HCT116 (cell line): ENCODE measurements at regions not wholly inside any gene's neighbourhood (a gene's known extent, or its start where the extent isn't known, plus 50 kb on each side); places are given as distances from the start of the nearest gene placed in this dataset.

Experiments used
- ATAC-seq: fragments of 200-7000 bp; cut with Tn5 transposase; 2 replicates; pipeline ENCODE4 v1.9.1; 2020; ENCODE audit warnings: mild to moderate bottlenecking, moderate library complexity
- BruUV-seq: library from RNA; stranded (reverse); fragments of 400-500 nt; replicated peaks from 2 replicates; lab custom pipeline; 2021; lab: Mats Ljungman, UMichigan
- CTCF ChIA-PET: fragments of 300-600 bp; sonication (Branson Sonifier 250); formaldehyde crosslinking; loops from one replicate; lab custom pipeline; 2021; ENCODE audit warnings: antibody characterized with exemption; lab: Charles Lee
- POLR2A ChIA-PET: fragments of 300-600, 350-600 bp; sonication (Branson Sonifier 250); formaldehyde crosslinking; loops from one replicate; lab custom pipeline; 2021; ENCODE audit warnings: antibody characterized with exemption; lab: Charles Lee
- RAD21 ChIA-PET, 2 experiments: fragments of 300-600 bp; sonication (Branson Sonifier 250); formaldehyde crosslinking; loops; one replicate each; lab custom pipeline; 2023; ENCODE audit warnings: low total read pairs in 2 of 2; ENCODE audit not compliant: uncharacterized antibody in 2 of 2, unreplicated experiment in 2 of 2, low non-redundant PET in 1 of 2; lab: Charles Lee
- DNase-seq: peaks from one replicate; pipeline ENCODE4 v3.0.0-alpha.2; 2010; ENCODE audit warnings: low read depth, low spot score
- H2AFZ ChIP-seq: fragments of 200-600 bp; shearing (Covaris generic), sonication (generic); 2 replicates; pipeline ENCODE4 v1.6.1; 2017; ENCODE audit warnings: low read depth, mixed run types, mixed read lengths, antibody characterized with exemption, low read length; ENCODE audit not compliant: poor library complexity, severe bottlenecking
- H3K27ac ChIP-seq: 2 replicates; pipeline ENCODE4 v1.5.1; 2012; ENCODE audit warnings: low read depth, low read length
- H3K27me3 ChIP-seq: fragments of 200-600 bp; sonication (generic); 2 replicates; pipeline ENCODE4 v1.6.1; 2016; ENCODE audit warnings: mixed run types, low read length, mixed read lengths; ENCODE audit not compliant: insufficient read depth
- H3K36me3 ChIP-seq, 2 experiments: fragments of 200-500 bp in 1 of 2; fragments of 200-600 bp in 1 of 2; sonication (Bioruptor generic) in 1 of 2; sonication (generic) in 1 of 2; 2 replicates each; pipeline versions ENCODE4 v1.5.1 to v1.6.1; 2014 to 2016; ENCODE audit warnings: low read length in 2 of 2, inconsistent platforms in 1 of 2, mixed read lengths in 1 of 2, mixed run types in 1 of 2; ENCODE audit not compliant: insufficient read depth in 2 of 2, control insufficient read depth in 1 of 2
- H3K4me1 ChIP-seq, 2 experiments: fragments of 200-600 bp in 1 of 2; sonication (generic) in 1 of 2; 2 replicates each; pipeline versions ENCODE4 v1.5.1 to v1.6.1; 2012 to 2017; ENCODE audit warnings: low read length in 2 of 2, inconsistent platforms in 1 of 2, mild to moderate bottlenecking in 1 of 2, mixed read lengths in 1 of 2, mixed run types in 1 of 2, moderate library complexity in 1 of 2; ENCODE audit not compliant: insufficient read depth in 2 of 2, control insufficient read depth in 1 of 2
- H3K4me2 ChIP-seq: fragments of 200-600 bp; sonication (generic); 2 replicates; pipeline ENCODE4 v1.6.1; 2017; ENCODE audit warnings: mixed run types, low read length, mixed read lengths
- H3K4me3 ChIP-seq, 2 experiments: fragments of 200-600 bp in 1 of 2; sonication (generic) in 1 of 2; replicated peaks in 1 of 2; 2 replicates each; pipeline ENCODE4 v1.5.1; 2011 to 2016; ENCODE audit warnings: low read length in 2 of 2, control low read depth in 1 of 2, low read depth in 1 of 2, mild to moderate bottlenecking in 1 of 2, mixed read lengths in 1 of 2, mixed run types in 1 of 2
- H3K79me2 ChIP-seq: fragments of 200-600 bp; sonication (generic); 2 replicates; pipeline ENCODE4 v1.6.1; 2017; ENCODE audit warnings: mild to moderate bottlenecking, mixed run types, low read length, moderate library complexity, mixed read lengths; ENCODE audit not compliant: insufficient read depth
- H3K9ac ChIP-seq: fragments of 200-600 bp; sonication (generic); 2 replicates; pipeline ENCODE4 v1.6.1; 2016; ENCODE audit warnings: low read length, mixed read lengths
- H3K9me2 ChIP-seq: fragments of 200-600 bp; sonication (generic), shearing (Covaris generic); 2 replicates; pipeline ENCODE4 v1.6.1; 2017; ENCODE audit warnings: mixed run types, mild to moderate bottlenecking, moderate library complexity; ENCODE audit not compliant: insufficient read depth
- H3K9me3 ChIP-seq, 2 experiments: fragments of 200-500 bp in 1 of 2; fragments of 200-600 bp in 1 of 2; sonication (Bioruptor generic) in 1 of 2; sonication (generic) in 1 of 2; 2 replicates each; pipeline ENCODE4 v1.6.1; 2014 to 2017; ENCODE audit warnings: low read length in 2 of 2, mixed read lengths in 2 of 2, inconsistent platforms in 1 of 2, low read depth in 1 of 2, mild to moderate bottlenecking in 1 of 2, mixed run types in 1 of 2, moderate library complexity in 1 of 2; ENCODE audit not compliant: control insufficient read depth in 1 of 2, insufficient read depth in 1 of 2
- H4K20me1 ChIP-seq: fragments of 200-600 bp; sonication (generic), shearing (Covaris generic); 2 replicates; pipeline ENCODE4 v1.6.1; 2017; ENCODE audit warnings: mixed run types, mild to moderate bottlenecking, moderate library complexity; ENCODE audit not compliant: insufficient read depth
- ELF1 ChIP-seq: IDR thresholded peaks from 2 replicates; pipeline ENCODE4 v1.6.1; 2012; ENCODE audit warnings: low read depth, borderline replicate concordance
- EZH2 ChIP-seq: fragments of 200-600 bp; sonication (generic); IDR thresholded peaks from 2 replicates; pipeline ENCODE4 v1.6.1; 2017; ENCODE audit warnings: antibody characterized with exemption, mixed run types
- JUND ChIP-seq: IDR thresholded peaks from 2 replicates; pipeline ENCODE4 v1.6.1; 2012
- MAX ChIP-seq: IDR thresholded peaks from 2 replicates; pipeline ENCODE4 v1.6.1; 2012
- POLR2AphosphoS5 ChIP-seq: IDR thresholded peaks from 2 replicates; pipeline ENCODE4 v1.6.1; 2011; ENCODE audit warnings: mild to moderate bottlenecking, low read depth, low read length, moderate library complexity
- SIN3A ChIP-seq: IDR thresholded peaks from 2 replicates; pipeline ENCODE4 v1.6.1; 2012; ENCODE audit warnings: low read depth
- SP1 ChIP-seq: IDR thresholded peaks from 2 replicates; pipeline ENCODE4 v1.6.1; 2012; ENCODE audit warnings: low read depth
- SRF ChIP-seq: IDR thresholded peaks from 2 replicates; pipeline ENCODE4 v1.6.1; 2012; ENCODE audit warnings: low read depth
- YY1 ChIP-seq: IDR thresholded peaks from 2 replicates; pipeline ENCODE4 v1.6.1; 2011; ENCODE audit warnings: low read length, low read depth, moderate library complexity, mild to moderate bottlenecking; ENCODE audit not compliant: insufficient replicate concordance; ENCODE audit errors: extremely low read depth
- ZBTB33 ChIP-seq: IDR thresholded peaks from 2 replicates; pipeline ENCODE4 v1.6.1; 2011; ENCODE audit warnings: mild to moderate bottlenecking, low read length, moderate library complexity; ENCODE audit not compliant: insufficient replicate concordance; ENCODE audit errors: extremely low read depth
- ZFX ChIP-seq: fragments of 450-650 bp; IDR thresholded peaks from 2 replicates; pipeline ENCODE4 v1.6.1; 2017
- ZNF274 ChIP-seq: fragments of 200-500 bp; sonication (Bioruptor generic); IDR thresholded peaks from 2 replicates; pipeline ENCODE4 v1.6.1; 2014; ENCODE audit warnings: mild to moderate bottlenecking, low read depth, low read length, inconsistent platforms
- intact Hi-C: fragments of 100-400 bp; cut with micrococcal nuclease; formaldehyde crosslinking; loops from 2 replicates; pipeline ENCODE4 v1.10.0; 2022
- TF ChIP-seq, protein P1 (sequence below): IDR thresholded peaks from 2 replicates; pipeline ENCODE4 v1.6.1; 2012

- no peaks in the 10 kb centered on the region for H4K20me1 ChIP-seq
- H3K4me1 ChIP-seq = peaks cover 0 to 3% of the 10 kb centered on the region in 2 experiments; a peak in 1 of 4 replicates
- no peak overlapping the region for H3K9ac ChIP-seq
- no peaks in the 10 kb centered on the region for H3K9me2 ChIP-seq
- H3K79me2 ChIP-seq = no peaks in the 10 kb centered on the region
- H3K4me3 ChIP-seq = no peak overlapping the region
- DNase-seq (no peak), ATAC-seq (no peak)
- H3K4me2 ChIP-seq = no peak overlapping the region
- H3K9me3 ChIP-seq = no peaks in the 10 kb centered on the region
- H3K36me3 ChIP-seq = no peaks in the 10 kb centered on the region
- intact Hi-C loops = no loop called here
- no peaks in the 10 kb centered on the region for H3K27me3 ChIP-seq
- TF ChIP-seq ZBTB33 = no peak
- TF ChIP-seq ZNF274 = no peak
- no peak for TF ChIP-seq ZFX
- TF ChIP-seq EZH2 = no peak
- no peak for TF ChIP-seq SRF
- TF ChIP-seq, protein P1, sequence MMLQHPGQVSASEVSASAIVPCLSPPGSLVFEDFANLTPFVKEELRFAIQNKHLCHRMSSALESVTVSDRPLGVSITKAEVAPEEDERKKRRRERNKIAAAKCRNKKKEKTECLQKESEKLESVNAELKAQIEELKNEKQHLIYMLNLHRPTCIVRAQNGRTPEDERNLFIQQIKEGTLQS = no peak
- TF ChIP-seq SP1 = no peak
- TF ChIP-seq YY1 = no peak
- no peak for TF ChIP-seq SIN3A
- no peak for TF ChIP-seq JUND
- no peak for TF ChIP-seq MAX
- TF ChIP-seq ELF1 = no peak
- TF ChIP-seq POLR2AphosphoS5 = no peak
- H2AFZ ChIP-seq = no peak overlapping the region
- no peak overlapping the region for H3K27ac ChIP-seq
- POLR2A ChIA-PET = no interaction called here
- BruUV-seq = no TSS peak
- CTCF ChIA-PET = interaction anchor here (1.5 kb wide), 1 partner anchor 122 kb away, joined by 3 read pairs; no protein-coding TSS in a partner anchor
- RAD21 ChIA-PET = no interaction called here
Observed at GRCh38 chr3:145943952-145944351, 217.0 kb downstream of the PLOD2 start.
